DND-41 (cell line): ENCODE measurements at regions not wholly inside any gene's neighbourhood (a gene's known extent, or its start where the extent isn't known, plus 50 kb on each side); places are given as distances from the start of the nearest gene placed in this dataset.

Source experiments
- CTCF ChIP-seq: IDR thresholded peaks from 2 replicates; pipeline ENCODE4 v1.5.1; 2012; ENCODE audit warnings: borderline replicate concordance, low read length, moderate library complexity, mild to moderate bottlenecking; ENCODE audit not compliant: poor library complexity, severe bottlenecking; ENCODE audit errors: extremely low read depth
- EZH2 ChIP-seq: IDR thresholded peaks from 3 replicates; pipeline ENCODE4 v1.6.1; 2012; ENCODE audit warnings: borderline replicate concordance, low read depth, mild to moderate bottlenecking, moderate library complexity, low read length, inconsistent platforms; ENCODE audit not compliant: severe bottlenecking

GRCh38 chr6:159397753-159398152, 228.6 kb downstream of the FNDC1 start:
- no peak for TF ChIP-seq CTCF
- no peak for TF ChIP-seq EZH2
